Stimulated activated CD4-positive, alpha-beta T cell treated with anti-CD3 and anti-CD28 coated beads, Interleukin-12 subunit alpha, Interleukin-12 subunit beta, amount 100 ng/mL, for 24 hours (primary cell): ENCODE measurements at regions not wholly inside any gene's neighbourhood (a gene's known extent, or its start where the extent isn't known, plus 50 kb on each side); places are given as distances from the start of the nearest gene placed in this dataset.

ENCODE experiments used
- DNase-seq, 2 experiments: peaks; one replicate each; pipeline ENCODE4 v3.0.0-alpha.2; 2020; ENCODE audit warnings: low read depth in 2 of 2

GRCh38 chr11:70741085-70741484 is 342.8 kb downstream of the CTTN start:
- no peak for DNase-seq

- no peak for DNase-seq
Observed at GRCh38 chr11:70742553-70743291, 344.4 kb downstream of the CTTN start.

GRCh38 chr11:70743329-70743728 is 345.0 kb downstream of the CTTN start:
- DNase-seq, result no peak

GRCh38 chr11:70743941-70744351 is 345.6 kb downstream of the CTTN start:
- DNase-seq, result no peak

GRCh38 chr11:70744396-70745185 is 346.3 kb downstream of the CTTN start:
- no peak for DNase-seq

- no peak for DNase-seq
Observed at GRCh38 chr11:70745451-70745850, 347.1 kb downstream of the CTTN start.

GRCh38 chr11:70745941-70746340 is 347.6 kb downstream of the CTTN start:
- no peak for DNase-seq

GRCh38 chr11:70746351-70746750 is 348.0 kb downstream of the CTTN start:
- no peak for DNase-seq

GRCh38 chr11:70747285-70747684 is 349.0 kb downstream of the CTTN start:
- no peak for DNase-seq

GRCh38 chr11:70747921-70748320 is 349.6 kb downstream of the CTTN start:
- no peak for DNase-seq

GRCh38 chr11:70751142-70751734 is 352.9 kb downstream of the CTTN start:
- no peak for DNase-seq

- peak; percentile 31 to 64 for DNase-seq
Observed at GRCh38 chr11:70755410-70756158, 357.3 kb downstream of the CTTN start.

- no peak for DNase-seq
Observed at GRCh38 chr11:70756341-70756740, 358.0 kb downstream of the CTTN start.

GRCh38 chr11:70756756-70757155 is 358.4 kb downstream of the CTTN start:
- DNase-seq, result no peak

GRCh38 chr11:70757241-70757640 is 358.9 kb downstream of the CTTN start:
- DNase-seq, result no peak

- no peak for DNase-seq
Observed at GRCh38 chr11:70758206-70758605, 359.9 kb downstream of the CTTN start.

GRCh38 chr11:70759846-70760245 is 361.5 kb downstream of the CTTN start:
- no peak for DNase-seq

GRCh38 chr11:70760416-70761020 is 362.2 kb downstream of the CTTN start:
- DNase-seq, result no peak

- DNase-seq, result no peak
Observed at GRCh38 chr11:70761094-70761907, 363.0 kb downstream of the CTTN start.

- no peak for DNase-seq
Observed at GRCh38 chr11:70761908-70762337, 363.6 kb downstream of the CTTN start.

- DNase-seq, result no peak
Observed at GRCh38 chr11:70762810-70763209, 364.5 kb downstream of the CTTN start.
